GM12801 (cell line): ENCODE measurements at regions not wholly inside any gene's neighbourhood (a gene's known extent, or its start where the extent isn't known, plus 50 kb on each side); places are given as distances from the start of the nearest gene placed in this dataset.

ENCODE experiments used
- CTCF ChIP-seq: IDR thresholded peaks from one replicate; pipeline ENCODE4 v1.5.1; 2011; ENCODE audit warnings: control low read depth; ENCODE audit not compliant: insufficient read length; ENCODE audit errors: extremely low read depth

GRCh38 chr18:25726298-25726697, 364.1 kb downstream of the SS18 start:
- TF ChIP-seq CTCF: no peak

GRCh38 chr18:25725501-25725900, 364.9 kb downstream of the SS18 start:
- no peak for TF ChIP-seq CTCF

GRCh38 chr18:25724997-25725396, 365.4 kb downstream of the SS18 start:
- TF ChIP-seq CTCF: no peak

- TF ChIP-seq CTCF: no peak
These were observed 366.3 kb downstream of the SS18 start for GRCh38 chr18:25724121-25724520.

GRCh38 chr18:25713103-25713502, 361.1 kb upstream of the ZNF521 start:
- no peak for TF ChIP-seq CTCF

GRCh38 chr18:25710981-25711380, 359.0 kb upstream of the ZNF521 start:
- TF ChIP-seq CTCF: no peak

GRCh38 chr18:25705650-25706049, 353.7 kb upstream of the ZNF521 start:
- no peak for TF ChIP-seq CTCF

GRCh38 chr18:25704494-25704893, 352.5 kb upstream of the ZNF521 start:
- TF ChIP-seq CTCF: no peak
